PC-3 (cell line): ENCODE measurements at regions not wholly inside any gene's neighbourhood (a gene's known extent, or its start where the extent isn't known, plus 50 kb on each side); places are given as distances from the start of the nearest gene placed in this dataset.

Source experiments
- EZH2phosphoT487 ChIP-seq: fragments of 300-600 bp; sonication (generic); IDR thresholded peaks from 2 replicates; pipeline ENCODE4 v1.6.1; 2018; ENCODE audit warnings: mild to moderate bottlenecking, antibody characterized with exemption, low read length, borderline replicate concordance
- TF ChIP-seq, protein P1 (sequence below): fragments of 300-600 bp; sonication (generic); conservative IDR thresholded peaks from 2 replicates; pipeline ENCODE4 v1.5.1; 2017; ENCODE audit warnings: antibody characterized with exemption, low read depth, mild to moderate bottlenecking, low read length

DNA sequence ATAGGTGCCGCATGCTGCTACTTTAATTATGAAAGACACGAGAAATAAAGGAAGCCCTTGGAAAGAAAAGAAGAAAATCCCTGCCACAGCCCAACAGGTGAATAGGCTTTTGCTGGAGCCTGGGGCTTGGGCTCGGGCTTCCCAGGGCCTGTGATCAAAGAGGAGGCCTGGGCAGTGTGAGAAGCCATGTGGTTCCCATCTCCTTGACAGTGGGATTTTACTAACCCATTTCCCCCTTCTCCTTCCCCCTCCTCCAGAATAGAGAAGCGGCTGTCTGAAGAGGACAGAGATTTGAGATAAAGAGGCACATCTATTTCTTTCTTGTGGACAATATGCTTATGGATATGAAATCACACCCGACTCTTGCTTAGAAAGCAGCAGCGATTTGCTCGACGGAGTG lies 369.1 kb downstream of the MCTP2 start:
- TF ChIP-seq, protein P1, sequence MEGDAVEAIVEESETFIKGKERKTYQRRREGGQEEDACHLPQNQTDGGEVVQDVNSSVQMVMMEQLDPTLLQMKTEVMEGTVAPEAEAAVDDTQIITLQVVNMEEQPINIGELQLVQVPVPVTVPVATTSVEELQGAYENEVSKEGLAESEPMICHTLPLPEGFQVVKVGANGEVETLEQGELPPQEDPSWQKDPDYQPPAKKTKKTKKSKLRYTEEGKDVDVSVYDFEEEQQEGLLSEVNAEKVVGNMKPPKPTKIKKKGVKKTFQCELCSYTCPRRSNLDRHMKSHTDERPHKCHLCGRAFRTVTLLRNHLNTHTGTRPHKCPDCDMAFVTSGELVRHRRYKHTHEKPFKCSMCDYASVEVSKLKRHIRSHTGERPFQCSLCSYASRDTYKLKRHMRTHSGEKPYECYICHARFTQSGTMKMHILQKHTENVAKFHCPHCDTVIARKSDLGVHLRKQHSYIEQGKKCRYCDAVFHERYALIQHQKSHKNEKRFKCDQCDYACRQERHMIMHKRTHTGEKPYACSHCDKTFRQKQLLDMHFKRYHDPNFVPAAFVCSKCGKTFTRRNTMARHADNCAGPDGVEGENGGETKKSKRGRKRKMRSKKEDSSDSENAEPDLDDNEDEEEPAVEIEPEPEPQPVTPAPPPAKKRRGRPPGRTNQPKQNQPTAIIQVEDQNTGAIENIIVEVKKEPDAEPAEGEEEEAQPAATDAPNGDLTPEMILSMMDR = no peak
- no peak for TF ChIP-seq EZH2phosphoT487
